ENCODE measurements at regions not wholly inside any gene's neighbourhood (a gene's known extent, or its start where the extent isn't known, plus 50 kb on each side); places are given as distances from the start of the nearest gene placed in this dataset.

- Histone ChIP-seq H3K79me2 (replicated peaks; ENCODE audit: insufficient read depth, low read length) (no peaks in the 10 kb centered on the region), H3K9me2 (ENCODE audit: insufficient read depth, low read length) (no peaks in the 10 kb centered on the region), H3K4me2 (ENCODE audit: low read length) (no peak overlapping the region), H3F3A (ENCODE audit: insufficient read depth, low read length, poor library complexity, severe bottlenecking) (no peaks in the 10 kb centered on the region), H3K9me3 (ENCODE audit: low read length) (no peaks in the 10 kb centered on the region), H4K20me1 (ENCODE audit: insufficient read depth) (no peaks in the 10 kb centered on the region), H3K36me3 (ENCODE audit: insufficient read depth, low read length) (no peaks in the 10 kb centered on the region), H3K27me3 (ENCODE audit: insufficient read depth, low read depth, low read length) (no peaks in the 10 kb centered on the region), H3K27ac (ENCODE audit: low read length) (no peak overlapping the region), H3K9ac (ENCODE audit: low read length) (no peak overlapping the region), H2AFZ (ENCODE audit: low read depth, low read length) (no peak overlapping the region), H3K4me3 (ENCODE audit: low read length) (no peak overlapping the region)
- TF ChIP-seq SMC3 (conservative IDR thresholded peaks at IDR 0.05; ENCODE audit: poor library complexity) = no peak
- TF ChIP-seq EP300 (conservative IDR thresholded peaks at IDR 0.05; ENCODE audit: poor library complexity, severe bottlenecking) = no peak
- TF ChIP-seq POLR2AphosphoS5 (IDR thresholded peaks at IDR 0.05) = no peak
- TF ChIP-seq CTCF (IDR thresholded peaks at IDR 0.05; ENCODE audit: poor library complexity, severe bottlenecking) = no peak
- TF ChIP-seq EZH2 (IDR thresholded peaks at IDR 0.05; ENCODE audit: borderline replicate concordance, insufficient read depth, low read length, poor library complexity, severe bottlenecking) = no peak
- no peak for TF ChIP-seq RAD21 (conservative IDR thresholded peaks at IDR 0.05)
Observed at GRCh38 chr1:164296172-164296571, 262.8 kb upstream of the PBX1 start.

- Histone ChIP-seq H3K4me3 (ENCODE audit: low read length) (no peak overlapping the region), H3F3A (ENCODE audit: insufficient read depth, low read length, poor library complexity, severe bottlenecking) (no peaks in the 10 kb centered on the region), H4K20me1 (ENCODE audit: insufficient read depth) (no peaks in the 10 kb centered on the region), H3K9ac (ENCODE audit: low read length) (no peak overlapping the region), H3K79me2 (replicated peaks; ENCODE audit: insufficient read depth, low read length) (no peaks in the 10 kb centered on the region), H2AFZ (ENCODE audit: low read depth, low read length) (no peak overlapping the region), H3K9me3 (ENCODE audit: low read length) (no peaks in the 10 kb centered on the region), H3K27me3 (ENCODE audit: insufficient read depth, low read depth, low read length) (no peaks in the 10 kb centered on the region), H3K4me2 (ENCODE audit: low read length) (no peak overlapping the region), H3K36me3 (ENCODE audit: insufficient read depth, low read length) (no peaks in the 10 kb centered on the region), H3K9me2 (ENCODE audit: insufficient read depth, low read length) (no peaks in the 10 kb centered on the region), H3K27ac (ENCODE audit: low read length) (no peak overlapping the region)
- TF ChIP-seq POLR2AphosphoS5 (IDR thresholded peaks at IDR 0.05) (no peak), SMC3 (conservative IDR thresholded peaks at IDR 0.05; ENCODE audit: poor library complexity) (no peak), EP300 (conservative IDR thresholded peaks at IDR 0.05; ENCODE audit: poor library complexity, severe bottlenecking) (no peak), TAF1 (IDR thresholded peaks at IDR 0.05; ENCODE audit: low read depth) (no peak), MXI1 (conservative IDR thresholded peaks at IDR 0.05; ENCODE audit: poor library complexity, severe bottlenecking) (no peak), RAD21 (conservative IDR thresholded peaks at IDR 0.05) (no peak), EZH2 (IDR thresholded peaks at IDR 0.05; ENCODE audit: borderline replicate concordance, insufficient read depth, low read length, poor library complexity, severe bottlenecking) (no peak), CTCF (IDR thresholded peaks at IDR 0.05; ENCODE audit: poor library complexity, severe bottlenecking) (no peak)
Observed at GRCh38 chr1:164308101-164308500, 250.9 kb upstream of the PBX1 start.

GRCh38 chr1:164310166-164310565, 248.8 kb upstream of the PBX1 start:
- no peak overlapping the region for H2AFZ ChIP-seq (ENCODE audit: low read depth, low read length)
- no peak overlapping the region for H3K4me2 ChIP-seq (ENCODE audit: low read length)
- H3K79me2 ChIP-seq (replicated peaks; ENCODE audit: insufficient read depth, low read length) = no peaks in the 10 kb centered on the region
- H3K9me3 ChIP-seq (ENCODE audit: low read length) = no peaks in the 10 kb centered on the region
- no peaks in the 10 kb centered on the region for H3K9me2 ChIP-seq (ENCODE audit: insufficient read depth, low read length)
- TF ChIP-seq POLR2AphosphoS5 (IDR thresholded peaks at IDR 0.05) (no peak), RAD21 (conservative IDR thresholded peaks at IDR 0.05) (no peak), EZH2 (IDR thresholded peaks at IDR 0.05; ENCODE audit: borderline replicate concordance, insufficient read depth, low read length, poor library complexity, severe bottlenecking) (no peak), SMC3 (conservative IDR thresholded peaks at IDR 0.05; ENCODE audit: poor library complexity) (no peak), MXI1 (conservative IDR thresholded peaks at IDR 0.05; ENCODE audit: poor library complexity, severe bottlenecking) (no peak), REST (IDR thresholded peaks at IDR 0.05; ENCODE audit: borderline replicate concordance) (no peak), EP300 (conservative IDR thresholded peaks at IDR 0.05; ENCODE audit: poor library complexity, severe bottlenecking) (no peak)
- H4K20me1 ChIP-seq (ENCODE audit: insufficient read depth) = no peaks in the 10 kb centered on the region
- H3K4me3 ChIP-seq (ENCODE audit: low read length) = no peak overlapping the region
- no peaks in the 10 kb centered on the region for H3K36me3 ChIP-seq (ENCODE audit: insufficient read depth, low read length)
- H3K27me3 ChIP-seq (ENCODE audit: insufficient read depth, low read depth, low read length) = no peaks in the 10 kb centered on the region
- H3K27ac ChIP-seq (ENCODE audit: low read length) = no peak overlapping the region
- H3K9ac ChIP-seq (ENCODE audit: low read length) = no peak overlapping the region
- H3F3A ChIP-seq (ENCODE audit: insufficient read depth, low read length, poor library complexity, severe bottlenecking) = no peaks in the 10 kb centered on the region

Data from neural cell (in vitro differentiated cells).